ENCODE measurements at regions not wholly inside any gene's neighbourhood (a gene's known extent, or its start where the extent isn't known, plus 50 kb on each side); places are given as distances from the start of the nearest gene placed in this dataset.

DNA sequence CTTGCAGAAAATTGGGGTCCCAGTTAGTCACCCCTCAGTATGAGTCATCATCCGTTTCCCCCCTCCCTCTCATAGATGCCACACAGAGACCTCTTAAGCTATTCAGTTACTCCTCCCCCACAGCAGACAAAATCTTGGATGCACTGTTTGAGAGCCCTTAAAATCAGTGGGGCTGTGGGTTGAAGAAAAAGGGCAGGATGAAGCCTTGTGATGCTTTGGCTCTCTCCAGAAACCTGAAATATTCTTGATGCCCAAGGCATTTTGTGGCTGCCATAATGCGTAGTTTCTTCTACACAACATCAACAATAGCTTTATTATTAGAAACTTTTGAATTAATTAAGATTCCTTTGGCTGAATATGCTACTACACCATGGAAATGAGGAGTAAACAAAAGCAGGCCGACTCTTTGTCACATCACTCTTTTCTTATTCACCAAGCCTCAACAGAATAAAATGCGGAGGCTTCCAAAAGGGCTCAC is 133.8 kb downstream of the MRPS30 start:
- Histone ChIP-seq H3K9ac (ENCODE audit: insufficient read depth in 1 of 2, low read length in 2 of 2) (no peak overlapping the region), H3K9me3 (ENCODE audit: control insufficient read depth in 4 of 4, insufficient read depth in 3 of 4, low read length in 3 of 4) (no peaks in the 10 kb centered on the region), H3K27me3 (ENCODE audit: control insufficient read depth in 3 of 3, insufficient read depth in 3 of 3, low read length in 2 of 3) (no peaks in the 10 kb centered on the region), H3K27ac (ENCODE audit: low read depth in 1 of 2, low read length in 1 of 2) (no peak overlapping the region), H3K4me1 (ENCODE audit: control insufficient read depth in 5 of 5, insufficient read depth in 5 of 5, low read length in 5 of 5) (peaks cover 0 to 4% (median 0%) of the 10 kb centered on the region in 5 donors), H3K4me3 (no peak overlapping the region), H3K36me3 (ENCODE audit: control insufficient read depth in 4 of 4, insufficient read depth in 4 of 4, low read length in 4 of 4) (no peaks in the 10 kb centered on the region)
- DNase-seq (peak in 1 of 3 donors; percentile 4), ATAC-seq (ENCODE audit: insufficient read depth, low FRiP score) (no peak)
- WGBS, 2 donors = 47 to 57% methylated on average over 4 of the region's 4 CpGs
- TF ChIP-seq CTCF (IDR thresholded peaks at IDR 0.05; ENCODE audit: control extremely low read depth, extremely low read depth) = no peak

DNA sequence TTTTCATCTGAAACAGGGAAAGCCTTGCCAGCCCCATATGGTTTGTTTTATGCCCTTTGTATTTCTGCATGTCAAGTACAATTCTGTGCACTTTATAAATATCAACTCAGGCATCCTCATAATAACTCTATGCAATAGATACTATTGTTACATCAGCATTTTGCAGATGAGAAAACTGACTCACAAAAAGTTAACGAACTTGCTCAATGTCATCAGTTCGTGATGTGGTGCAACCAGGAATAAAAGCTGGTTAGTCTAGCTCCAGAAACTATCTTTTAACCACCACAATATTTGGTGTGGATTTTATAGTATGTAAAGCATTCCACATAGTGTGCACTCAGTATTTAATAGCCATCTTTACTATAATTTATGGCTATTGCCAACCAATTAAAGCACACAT is 134.9 kb downstream of the MRPS30 start:
- Histone ChIP-seq H3K4me1 (ENCODE audit: control insufficient read depth in 5 of 5, insufficient read depth in 5 of 5, low read length in 5 of 5) (peaks cover 0 to 4% (median 0%) of the 10 kb centered on the region in 5 donors), H3K27me3 (ENCODE audit: control insufficient read depth in 3 of 3, insufficient read depth in 3 of 3, low read length in 2 of 3) (no peaks in the 10 kb centered on the region), H3K4me3 (no peak overlapping the region), H3K36me3 (ENCODE audit: control insufficient read depth in 4 of 4, insufficient read depth in 4 of 4, low read length in 4 of 4) (no peaks in the 10 kb centered on the region), H3K9ac (ENCODE audit: insufficient read depth in 1 of 2, low read length in 2 of 2) (no peak overlapping the region), H3K9me3 (ENCODE audit: control insufficient read depth in 4 of 4, insufficient read depth in 3 of 4, low read length in 3 of 4) (no peaks in the 10 kb centered on the region), H3K27ac (ENCODE audit: low read depth in 1 of 2, low read length in 1 of 2) (no peak overlapping the region)
- TF ChIP-seq CTCF (IDR thresholded peaks at IDR 0.05; ENCODE audit: control extremely low read depth, extremely low read depth) = no peak
- WGBS, 2 donors = 80 to 87% methylated on average over 2 of the region's 2 CpGs
- no peak for DNase-seq
- no peak for ATAC-seq (ENCODE audit: insufficient read depth, low FRiP score)

- Histone ChIP-seq H3K27ac (ENCODE audit: low read depth in 1 of 2, low read length in 1 of 2) (no peak overlapping the region), H3K9me3 (ENCODE audit: control insufficient read depth in 4 of 4, insufficient read depth in 3 of 4, low read length in 3 of 4) (no peaks in the 10 kb centered on the region), H3K9ac (ENCODE audit: insufficient read depth in 1 of 2, low read length in 2 of 2) (no peak overlapping the region), H3K27me3 (ENCODE audit: control insufficient read depth in 3 of 3, insufficient read depth in 3 of 3, low read length in 2 of 3) (no peaks in the 10 kb centered on the region), H3K4me1 (ENCODE audit: control insufficient read depth in 5 of 5, insufficient read depth in 5 of 5, low read length in 5 of 5) (peaks cover 0 to 4% (median 0%) of the 10 kb centered on the region in 5 donors), H3K36me3 (ENCODE audit: control insufficient read depth in 4 of 4, insufficient read depth in 4 of 4, low read length in 4 of 4) (no peaks in the 10 kb centered on the region), H3K4me3 (no peak overlapping the region)
- DNase-seq = no peak
- no peak for TF ChIP-seq CTCF (IDR thresholded peaks at IDR 0.05; ENCODE audit: control extremely low read depth, extremely low read depth)
- ATAC-seq (ENCODE audit: insufficient read depth, low FRiP score) = no peak
- 89 to 91% methylated on average over 1 of the region's 1 CpG for WGBS, 2 donors
Observed at GRCh38 chr5:44945743-44946142, 137.0 kb downstream of the MRPS30 start.

GRCh38 chr5:44949687-44950086 is 140.9 kb downstream of the MRPS30 start:
- Histone ChIP-seq H3K4me1 (ENCODE audit: control insufficient read depth in 5 of 5, insufficient read depth in 5 of 5, low read length in 5 of 5) (no peaks in the 10 kb centered on the region), H3K9ac (ENCODE audit: insufficient read depth in 1 of 2, low read length in 2 of 2) (no peak overlapping the region), H3K27ac (ENCODE audit: low read depth in 1 of 2, low read length in 1 of 2) (no peak overlapping the region), H3K9me3 (ENCODE audit: control insufficient read depth in 4 of 4, insufficient read depth in 3 of 4, low read length in 3 of 4) (no peaks in the 10 kb centered on the region), H3K27me3 (ENCODE audit: control insufficient read depth in 3 of 3, insufficient read depth in 3 of 3, low read length in 2 of 3) (no peaks in the 10 kb centered on the region), H3K4me3 (no peak overlapping the region), H3K36me3 (ENCODE audit: control insufficient read depth in 4 of 4, insufficient read depth in 4 of 4, low read length in 4 of 4) (no peaks in the 10 kb centered on the region)
- DNase-seq (no peak), ATAC-seq (ENCODE audit: insufficient read depth, low FRiP score) (no peak)
- 88 to 89% methylated on average over 4 of the region's 4 CpGs for WGBS, 2 donors
- TF ChIP-seq CTCF (IDR thresholded peaks at IDR 0.05; ENCODE audit: control extremely low read depth, extremely low read depth) = no peak

Measured in lung (tissue), 11 donors.